NCI-H345 (cell line): ENCODE measurements at regions not wholly inside any gene's neighbourhood (a gene's known extent, or its start where the extent isn't known, plus 50 kb on each side); places are given as distances from the start of the nearest gene placed in this dataset.
"Not testable (repeated sequence)": the region's sequence is repeated elsewhere in the genome, so short reads cannot be mapped to it uniquely, and the experiment has no call there.

Source experiments
- DNase-seq: peaks from one replicate; lab custom pipeline; 2025; lab: John Stamatoyannopoulos, UW

DNA sequence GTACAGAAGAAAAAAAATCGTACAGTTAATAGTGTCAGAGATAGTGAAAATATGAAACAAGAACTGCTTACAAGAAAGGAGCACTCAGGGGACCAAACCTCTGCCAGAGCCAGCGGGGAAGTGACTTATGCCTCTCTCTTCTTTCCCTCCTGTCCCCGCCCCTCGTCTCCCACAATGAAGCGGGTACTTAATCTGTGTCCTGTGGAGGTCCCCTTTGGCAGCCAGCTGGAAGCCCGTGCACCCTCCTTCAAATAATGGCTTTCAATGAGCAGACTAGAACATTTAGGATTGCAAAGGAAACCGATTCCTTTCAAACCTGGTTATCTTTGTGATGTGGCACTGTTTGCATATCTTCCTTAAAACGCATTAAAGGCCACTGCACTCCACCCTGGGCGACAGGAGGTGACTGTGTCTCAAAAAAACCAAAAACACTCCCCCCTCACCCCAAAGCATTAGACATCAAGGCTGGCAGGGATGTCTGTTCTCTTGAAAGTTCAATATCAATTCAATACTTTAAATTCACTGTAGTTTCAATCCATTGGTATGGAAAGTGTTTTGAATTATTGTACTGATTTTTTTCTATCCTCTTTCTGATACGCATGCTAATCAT is 51.7 kb downstream of the PPIAL4C start:
- DNase-seq = not testable (repeated sequence)

GRCh38 chr1:149636286-149637122 is 52.9 kb downstream of the PPIAL4C start:
- peak; percentile 99 for DNase-seq

DNA sequence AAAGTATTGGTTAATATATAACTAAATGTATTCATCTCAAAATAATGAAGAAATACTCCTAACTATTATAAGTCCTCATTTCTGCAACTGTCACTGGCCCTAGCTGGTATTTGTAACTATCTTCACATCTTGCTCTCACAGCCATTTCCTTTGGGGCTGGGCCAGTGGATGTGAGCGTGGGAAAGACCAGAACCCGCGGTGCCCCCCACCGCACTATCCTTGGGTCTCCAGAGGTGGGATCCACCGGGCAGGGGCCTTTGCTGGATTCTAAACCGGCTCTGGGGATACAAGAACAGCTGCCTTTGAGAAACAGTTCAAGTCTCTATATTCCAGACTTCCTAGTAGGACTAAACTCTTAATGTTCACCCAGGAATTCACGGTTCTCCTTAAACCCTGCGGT is 54.8 kb downstream of the PPIAL4C start:
- not testable (repeated sequence) for DNase-seq

- DNase-seq = not testable (repeated sequence)
These were observed 55.4 kb downstream of the PPIAL4C start for GRCh38 chr1:149638901-149639658.

DNA sequence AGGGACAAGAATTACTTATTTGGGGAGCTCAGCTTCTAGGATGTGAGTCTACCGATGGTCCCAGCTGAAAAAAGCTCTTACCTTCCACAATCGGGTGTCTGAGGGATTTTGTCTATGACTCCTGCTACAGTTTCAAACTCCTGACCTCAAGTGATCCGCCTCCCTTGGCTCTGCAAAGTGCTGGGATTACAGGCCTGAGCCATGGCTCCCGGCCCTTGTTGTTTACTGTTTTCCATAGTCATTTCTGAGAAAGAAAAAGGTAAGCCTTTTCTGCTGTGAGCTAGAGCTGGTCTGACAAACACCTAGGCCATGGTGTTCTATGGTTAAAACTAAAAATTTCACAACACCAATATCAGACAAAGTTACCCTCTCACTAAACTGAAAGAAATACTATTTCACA is 57.5 kb downstream of the PPIAL4C start:
- DNase-seq = not testable (repeated sequence)

- not testable (repeated sequence) for DNase-seq
These were observed 61.2 kb downstream of the PPIAL4C start for GRCh38 chr1:149644818-149645217.

DNA sequence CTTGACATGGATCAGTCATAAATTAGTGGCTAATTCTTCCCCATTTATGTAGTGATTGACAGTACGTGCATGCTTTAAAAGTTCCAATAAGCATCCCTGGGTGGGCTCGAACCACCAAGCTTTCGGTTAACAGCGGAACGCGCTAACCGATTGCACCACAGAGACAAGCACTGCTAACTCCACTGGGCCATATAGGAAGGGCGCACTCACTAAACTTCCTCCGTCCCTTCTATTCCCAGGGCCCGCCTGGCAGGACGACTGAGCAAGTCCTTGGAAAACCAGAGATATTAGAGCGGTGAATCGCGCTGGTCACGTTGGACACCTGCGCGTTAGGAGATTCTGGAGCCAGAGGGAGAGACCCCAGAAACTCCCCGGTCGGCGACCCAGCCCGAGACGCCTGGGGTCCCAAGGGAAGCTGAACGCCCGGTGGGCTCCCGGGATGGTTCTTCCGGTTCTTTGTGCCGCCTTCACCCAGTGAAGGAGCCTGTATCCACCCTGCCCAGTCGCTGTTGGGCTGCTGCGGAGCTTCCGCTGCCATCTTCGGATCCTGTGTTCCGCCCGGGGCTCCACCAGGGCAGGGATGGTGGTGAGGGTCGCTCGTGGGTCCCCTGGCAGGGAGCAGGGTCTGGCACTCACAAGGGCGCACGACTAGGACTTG is 62.8 kb downstream of the PPIAL4C start:
- DNase-seq = not testable (repeated sequence)

DNA sequence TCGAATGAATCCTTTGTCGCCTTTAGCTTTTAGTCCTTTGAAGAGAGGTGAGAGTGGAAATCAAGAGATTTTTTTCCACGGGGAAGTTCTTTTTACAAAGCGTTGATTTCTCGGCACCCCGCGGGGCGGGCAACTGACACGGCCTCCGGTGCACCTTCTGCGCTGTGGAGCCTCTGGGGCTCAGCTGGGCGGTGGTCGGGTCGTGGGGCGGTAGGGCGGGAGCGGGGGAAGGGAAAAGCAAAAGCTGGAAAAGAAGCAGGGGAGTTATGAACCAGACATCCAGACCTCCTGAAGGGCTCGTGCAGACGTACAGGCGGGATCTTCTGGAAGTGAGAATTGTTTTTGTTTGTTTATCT is 63.3 kb downstream of the PPIAL4C start:
- DNase-seq = not testable (repeated sequence)

DNA sequence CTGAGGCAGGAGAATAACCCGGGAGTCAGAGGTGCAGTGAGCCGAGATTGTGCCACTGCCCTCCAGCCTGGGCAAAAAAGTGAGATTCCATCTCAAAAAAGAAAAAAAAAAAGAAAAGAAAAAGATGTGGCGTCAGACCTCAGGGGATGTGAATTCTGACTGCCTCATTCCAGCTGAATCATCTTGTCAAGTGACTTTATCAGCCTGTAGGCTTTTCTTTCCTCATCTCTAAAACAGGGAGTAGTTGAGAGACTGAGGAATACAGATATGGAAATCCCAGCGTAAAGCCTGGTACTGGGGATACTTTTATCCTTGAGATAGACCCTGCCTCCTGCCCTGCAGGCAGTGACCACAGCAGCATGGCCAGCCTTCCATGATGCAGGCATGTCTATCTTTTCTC is 74.1 kb downstream of the PPIAL4C start:
- not testable (repeated sequence) for DNase-seq

DNA sequence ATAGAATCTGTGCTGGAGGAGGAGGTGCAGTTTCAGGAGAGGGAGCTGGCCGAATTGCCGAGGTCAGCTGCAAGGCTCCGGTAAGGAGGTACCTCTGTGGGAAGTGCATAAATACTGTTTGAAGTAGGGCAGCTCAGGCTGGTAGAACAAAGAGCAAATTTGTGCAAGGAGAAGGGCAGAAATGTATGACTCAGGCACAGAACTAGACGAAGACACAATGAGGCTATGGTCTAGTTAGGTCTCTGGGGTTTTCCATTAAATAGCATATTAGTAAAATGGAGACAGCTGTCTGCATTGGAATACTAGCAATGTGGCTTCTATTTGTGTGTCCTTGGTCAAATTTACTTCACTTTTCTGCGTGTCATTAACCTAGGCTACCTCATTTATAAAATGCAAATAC is 74.5 kb downstream of the PPIAL4C start:
- DNase-seq = not testable (repeated sequence)

GRCh38 chr1:149664624-149665023 is 81.0 kb downstream of the PPIAL4C start:
- DNase-seq = not testable (repeated sequence)

- DNase-seq = not testable (repeated sequence)
These were observed 81.4 kb downstream of the PPIAL4C start for GRCh38 chr1:149665033-149665432.

GRCh38 chr1:149665528-149665927 is 81.9 kb downstream of the PPIAL4C start:
- DNase-seq = not testable (repeated sequence)

DNA sequence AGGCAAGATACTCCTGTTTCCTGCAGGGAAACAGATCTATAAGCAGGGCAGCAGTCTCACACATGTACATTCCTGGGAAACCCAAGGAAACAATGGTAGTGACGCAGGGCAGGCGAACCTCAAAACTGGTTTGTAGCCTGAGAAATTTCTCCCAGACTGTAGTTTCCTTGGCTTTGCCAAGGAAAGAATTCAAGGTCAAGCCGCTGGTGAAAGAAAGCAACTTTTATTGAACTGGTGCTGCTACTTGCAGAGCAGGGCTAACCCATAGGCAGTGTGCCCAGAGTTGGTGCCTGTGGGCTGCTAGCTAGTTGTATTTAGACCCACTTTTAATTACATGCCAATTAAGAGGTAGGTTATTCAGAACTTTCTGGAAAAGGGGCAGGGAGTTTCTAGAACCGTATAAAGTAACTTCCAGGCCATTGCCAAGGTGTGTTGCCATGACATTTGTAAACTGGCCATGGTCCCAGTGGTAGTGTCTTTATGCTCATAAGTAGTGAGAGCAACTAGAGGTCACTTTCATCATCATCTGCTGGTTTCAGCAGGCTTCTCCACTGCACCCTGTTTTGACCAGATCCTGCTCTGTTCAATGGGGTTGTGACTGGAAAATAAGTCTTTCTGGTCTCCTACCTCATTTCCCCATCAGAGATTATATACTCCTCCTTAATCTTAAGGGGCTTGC is 89.7 kb downstream of the PPIAL4C start:
- DNase-seq = not testable (repeated sequence)

DNA sequence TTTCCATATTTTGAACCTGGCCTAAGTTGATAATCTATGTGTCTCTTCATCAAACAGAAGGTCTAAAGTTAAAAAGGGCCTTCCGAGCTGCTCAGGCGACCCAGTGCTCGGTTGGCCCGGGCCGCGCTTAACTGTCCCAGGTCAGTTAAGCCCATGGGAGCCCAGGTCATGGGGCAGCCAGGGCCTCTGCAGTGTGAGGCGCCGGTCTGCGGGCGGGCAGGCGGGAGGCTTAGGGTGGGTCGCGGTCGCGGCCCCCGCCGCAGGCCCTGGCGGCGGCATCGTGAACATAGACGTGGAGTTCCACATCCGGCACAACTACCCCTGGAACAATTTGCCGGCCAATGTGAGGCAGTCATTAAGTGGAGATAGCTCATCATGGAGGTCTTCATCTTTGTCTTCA is 91.3 kb downstream of the PPIAL4C start:
- DNase-seq = not testable (repeated sequence)

GRCh38 chr1:149677359-149677758 is 93.7 kb downstream of the PPIAL4C start:
- not testable (repeated sequence) for DNase-seq

DNA sequence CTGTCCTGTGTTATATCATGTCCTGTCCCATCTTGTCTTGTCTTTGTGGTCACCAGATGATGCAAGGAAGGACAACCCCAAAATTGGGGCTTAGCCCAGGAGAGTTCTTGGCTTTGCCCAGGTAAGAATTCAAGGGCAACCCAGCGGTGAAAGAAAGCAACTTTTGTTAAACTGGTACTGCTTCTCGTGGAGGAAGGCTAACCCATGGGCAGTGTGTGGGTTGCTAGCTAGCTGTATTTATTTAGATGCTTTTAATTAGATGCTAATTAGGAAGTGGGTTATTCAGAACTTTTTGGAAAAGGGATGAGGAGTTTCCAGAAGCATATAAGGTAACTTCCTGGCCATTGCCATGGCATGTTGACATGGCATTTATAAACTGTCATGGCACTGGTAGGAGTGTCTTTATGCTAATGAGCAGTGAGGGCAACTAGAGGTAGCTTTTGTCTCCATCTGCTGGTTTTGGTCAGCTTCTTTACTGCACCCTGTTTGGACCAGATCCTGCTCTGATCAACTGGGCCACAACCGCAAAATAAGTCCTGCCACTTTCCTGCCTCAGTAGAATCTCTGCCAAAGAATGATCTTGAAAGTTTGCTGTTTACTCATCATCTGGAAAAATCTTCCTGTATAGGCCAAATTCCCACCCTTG is 95.8 kb upstream of the FCGR1A start:
- not testable (repeated sequence) for DNase-seq

GRCh38 chr1:149691399-149691798 is 91.1 kb upstream of the FCGR1A start:
- DNase-seq = not testable (repeated sequence)

DNA sequence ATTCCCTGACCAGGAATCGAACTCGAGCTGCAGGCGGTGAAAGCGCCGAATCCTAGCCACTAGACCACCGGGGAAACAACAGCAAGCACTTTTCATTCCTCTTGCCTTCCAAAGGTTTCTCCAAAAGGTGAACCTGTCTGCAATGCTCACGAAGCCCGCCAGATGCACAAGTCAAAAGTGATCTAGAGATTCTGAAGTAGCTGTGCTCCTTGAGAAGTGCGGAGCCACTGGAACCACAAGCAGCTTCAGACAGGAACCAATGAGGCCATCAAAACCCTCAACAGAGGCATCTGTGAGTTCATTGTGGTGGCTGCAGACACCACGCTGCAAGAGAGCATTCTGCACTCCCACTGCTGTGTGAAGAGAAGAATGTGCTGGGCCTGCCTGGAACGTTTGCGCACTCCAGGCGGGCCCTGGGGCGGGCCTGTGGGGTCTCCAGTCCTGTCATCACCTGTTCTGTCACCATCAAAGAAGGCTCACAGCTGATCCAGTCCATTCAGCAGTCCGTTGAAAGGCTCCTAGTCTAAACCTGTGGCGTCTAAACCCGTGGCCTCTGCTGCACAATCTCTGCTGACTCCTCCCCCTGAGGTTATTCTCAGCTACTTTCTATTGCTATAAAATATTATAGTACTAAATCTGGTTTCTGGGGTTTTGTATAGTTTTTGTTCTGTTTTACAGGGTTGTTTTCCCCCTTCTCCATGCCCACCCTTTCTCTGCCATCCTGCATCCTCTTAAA is 89.5 kb upstream of the FCGR1A start:
- not testable (repeated sequence) for DNase-seq

- DNase-seq = not testable (repeated sequence)
These were observed 87.4 kb upstream of the FCGR1A start for GRCh38 chr1:149695066-149695465.
